ENCODE measurements at regions not wholly inside any gene's neighbourhood (a gene's known extent, or its start where the extent isn't known, plus 50 kb on each side); places are given as distances from the start of the nearest gene placed in this dataset.

- no peak for TF ChIP-seq POLR2A (IDR thresholded peaks at IDR 0.05)
- TF ChIP-seq, protein P1, sequence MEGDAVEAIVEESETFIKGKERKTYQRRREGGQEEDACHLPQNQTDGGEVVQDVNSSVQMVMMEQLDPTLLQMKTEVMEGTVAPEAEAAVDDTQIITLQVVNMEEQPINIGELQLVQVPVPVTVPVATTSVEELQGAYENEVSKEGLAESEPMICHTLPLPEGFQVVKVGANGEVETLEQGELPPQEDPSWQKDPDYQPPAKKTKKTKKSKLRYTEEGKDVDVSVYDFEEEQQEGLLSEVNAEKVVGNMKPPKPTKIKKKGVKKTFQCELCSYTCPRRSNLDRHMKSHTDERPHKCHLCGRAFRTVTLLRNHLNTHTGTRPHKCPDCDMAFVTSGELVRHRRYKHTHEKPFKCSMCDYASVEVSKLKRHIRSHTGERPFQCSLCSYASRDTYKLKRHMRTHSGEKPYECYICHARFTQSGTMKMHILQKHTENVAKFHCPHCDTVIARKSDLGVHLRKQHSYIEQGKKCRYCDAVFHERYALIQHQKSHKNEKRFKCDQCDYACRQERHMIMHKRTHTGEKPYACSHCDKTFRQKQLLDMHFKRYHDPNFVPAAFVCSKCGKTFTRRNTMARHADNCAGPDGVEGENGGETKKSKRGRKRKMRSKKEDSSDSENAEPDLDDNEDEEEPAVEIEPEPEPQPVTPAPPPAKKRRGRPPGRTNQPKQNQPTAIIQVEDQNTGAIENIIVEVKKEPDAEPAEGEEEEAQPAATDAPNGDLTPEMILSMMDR (IDR thresholded peaks at IDR 0.05) = no peak
- TF ChIP-seq POLR2AphosphoS5 (IDR thresholded peaks at IDR 0.05) = no peak
- no peak for TF ChIP-seq EP300 (IDR thresholded peaks at IDR 0.05)
Observed at GRCh38 chr2:144738749-144739148, 218.8 kb upstream of the ZEB2 start.

All from suprapubic skin (tissue), 4 donors.